Fibroblast of pulmonary artery (primary cell): ENCODE measurements at regions not wholly inside any gene's neighbourhood (a gene's known extent, or its start where the extent isn't known, plus 50 kb on each side); places are given as distances from the start of the nearest gene placed in this dataset.

ENCODE experiments used
- DNase-seq: peaks from one replicate; pipeline ENCODE4 v3.0.0-alpha.2; 2010; ENCODE audit warnings: low read depth
- H3K4me3 ChIP-seq: replicated peaks from 2 replicates; pipeline ENCODE4 v1.5.1; 2011; ENCODE audit warnings: low read depth, mild to moderate bottlenecking, control low read depth, low read length, moderate library complexity
- TF ChIP-seq, protein P1 (sequence below): IDR thresholded peaks from 2 replicates; pipeline ENCODE4 v1.5.1; 2011; ENCODE audit warnings: mild to moderate bottlenecking, control low read depth, low read length, inconsistent platforms; ENCODE audit errors: missing control alignments

DNA sequence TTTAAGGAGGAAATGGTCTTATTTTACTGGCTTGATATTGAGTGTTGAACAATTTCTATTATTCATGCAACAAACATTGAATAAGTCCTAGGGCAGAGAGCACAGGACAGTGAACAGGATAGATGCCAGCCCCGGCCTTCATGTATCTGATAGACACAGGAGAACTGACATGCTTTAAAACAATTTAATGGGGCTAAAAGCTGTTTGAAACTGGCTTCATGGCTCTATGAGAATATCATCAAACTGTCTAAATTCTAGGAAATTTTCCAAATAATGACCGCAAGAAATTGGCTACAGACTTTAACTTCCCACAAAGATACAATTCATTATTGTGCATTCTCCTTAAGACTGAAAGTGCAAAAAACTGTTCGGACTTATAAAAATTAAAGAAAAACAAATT, 69.0 kb downstream of the ID4 start:
- TF ChIP-seq, protein P1, sequence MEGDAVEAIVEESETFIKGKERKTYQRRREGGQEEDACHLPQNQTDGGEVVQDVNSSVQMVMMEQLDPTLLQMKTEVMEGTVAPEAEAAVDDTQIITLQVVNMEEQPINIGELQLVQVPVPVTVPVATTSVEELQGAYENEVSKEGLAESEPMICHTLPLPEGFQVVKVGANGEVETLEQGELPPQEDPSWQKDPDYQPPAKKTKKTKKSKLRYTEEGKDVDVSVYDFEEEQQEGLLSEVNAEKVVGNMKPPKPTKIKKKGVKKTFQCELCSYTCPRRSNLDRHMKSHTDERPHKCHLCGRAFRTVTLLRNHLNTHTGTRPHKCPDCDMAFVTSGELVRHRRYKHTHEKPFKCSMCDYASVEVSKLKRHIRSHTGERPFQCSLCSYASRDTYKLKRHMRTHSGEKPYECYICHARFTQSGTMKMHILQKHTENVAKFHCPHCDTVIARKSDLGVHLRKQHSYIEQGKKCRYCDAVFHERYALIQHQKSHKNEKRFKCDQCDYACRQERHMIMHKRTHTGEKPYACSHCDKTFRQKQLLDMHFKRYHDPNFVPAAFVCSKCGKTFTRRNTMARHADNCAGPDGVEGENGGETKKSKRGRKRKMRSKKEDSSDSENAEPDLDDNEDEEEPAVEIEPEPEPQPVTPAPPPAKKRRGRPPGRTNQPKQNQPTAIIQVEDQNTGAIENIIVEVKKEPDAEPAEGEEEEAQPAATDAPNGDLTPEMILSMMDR = no peak
- H3K4me3 ChIP-seq = no peak overlapping the region
- DNase-seq = peak; percentile 6

DNA sequence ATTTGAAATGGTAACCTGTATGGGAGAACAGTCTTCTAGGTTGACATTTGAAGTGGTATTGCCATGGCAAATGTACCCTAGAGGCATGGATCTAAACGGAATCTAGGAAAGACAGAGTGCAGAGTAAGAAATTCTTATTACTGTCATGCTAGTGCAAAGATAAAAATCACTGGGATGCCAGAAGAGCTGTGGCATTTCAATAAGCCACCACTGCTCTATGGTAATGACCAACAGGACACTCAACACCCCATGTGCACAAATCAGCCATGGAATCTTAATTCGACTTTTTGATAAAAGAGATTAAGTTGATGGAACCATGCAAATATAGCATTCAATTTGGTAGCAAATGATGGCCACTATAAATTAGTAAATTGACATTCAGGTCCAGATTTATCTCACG, 74.1 kb downstream of the ID4 start:
- H3K4me3 ChIP-seq = no peak overlapping the region

DNA sequence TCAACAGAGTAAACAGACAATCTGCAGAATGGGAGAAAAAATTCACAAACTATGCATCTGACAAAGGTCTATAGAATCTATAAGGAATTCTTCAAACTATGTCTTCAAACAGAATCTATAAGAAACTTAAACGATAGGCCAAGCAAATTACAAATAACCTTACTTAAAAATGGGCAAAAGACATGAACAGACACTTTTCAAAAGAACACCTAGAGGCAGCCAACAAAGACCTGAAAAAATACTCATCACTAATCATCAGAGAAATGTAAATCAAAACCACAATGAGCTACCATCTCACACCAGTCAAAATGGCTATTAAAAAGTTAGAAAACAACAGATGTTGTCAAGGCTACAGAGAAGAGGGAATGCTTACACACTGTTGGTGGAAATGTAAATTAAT, 81.3 kb downstream of the ID4 start:
- H3K4me3 ChIP-seq = no peak overlapping the region
- no peak for DNase-seq
- TF ChIP-seq, protein P1 = no peak

More for the DNA sequence above, 74.1 kb downstream of the ID4 start:
- TF ChIP-seq, protein P1 = no peak
- no peak for DNase-seq

DNA sequence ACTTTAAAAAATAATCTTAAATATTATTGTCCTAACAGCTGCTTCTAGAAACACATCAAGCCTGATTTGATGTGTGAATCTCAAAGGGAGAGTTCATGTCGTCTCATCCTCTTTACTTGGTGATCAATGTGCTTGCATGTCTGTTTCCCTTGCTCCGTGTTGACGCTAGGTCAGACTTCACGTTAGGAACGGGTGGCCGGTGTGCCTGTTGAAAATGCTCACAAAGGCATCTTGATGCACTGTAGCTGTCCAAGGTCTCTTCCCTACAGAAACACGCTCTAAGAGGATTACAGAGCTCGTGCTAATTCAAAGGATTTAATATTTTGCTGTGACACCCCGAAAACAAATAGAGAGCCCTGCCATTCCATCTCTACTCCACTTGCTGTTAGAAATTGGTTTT, 84.6 kb downstream of the ID4 start:
- no peak for DNase-seq
- no peak overlapping the region for H3K4me3 ChIP-seq
- TF ChIP-seq, protein P1 = no peak

DNA sequence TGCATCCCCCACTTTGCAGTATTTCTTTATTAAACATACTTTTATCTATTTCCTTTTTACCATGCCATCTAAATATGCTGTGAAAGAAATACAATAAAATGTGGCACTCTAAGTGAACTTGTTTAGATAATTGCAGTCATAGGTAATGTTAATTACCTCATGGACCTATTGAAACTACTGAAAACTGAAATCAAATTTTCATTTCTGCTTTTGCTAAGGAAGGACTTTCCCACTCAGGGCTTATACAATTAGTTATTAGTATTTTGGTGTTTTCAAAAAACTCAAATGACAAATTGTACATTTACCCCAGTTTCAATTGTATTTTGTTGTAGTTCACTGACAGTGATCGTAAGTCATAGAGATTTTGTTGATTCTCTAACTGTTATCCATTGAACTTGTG, 88.4 kb downstream of the ID4 start:
- no peak for DNase-seq
- TF ChIP-seq, protein P1 = no peak
- H3K4me3 ChIP-seq = no peak overlapping the region

DNA sequence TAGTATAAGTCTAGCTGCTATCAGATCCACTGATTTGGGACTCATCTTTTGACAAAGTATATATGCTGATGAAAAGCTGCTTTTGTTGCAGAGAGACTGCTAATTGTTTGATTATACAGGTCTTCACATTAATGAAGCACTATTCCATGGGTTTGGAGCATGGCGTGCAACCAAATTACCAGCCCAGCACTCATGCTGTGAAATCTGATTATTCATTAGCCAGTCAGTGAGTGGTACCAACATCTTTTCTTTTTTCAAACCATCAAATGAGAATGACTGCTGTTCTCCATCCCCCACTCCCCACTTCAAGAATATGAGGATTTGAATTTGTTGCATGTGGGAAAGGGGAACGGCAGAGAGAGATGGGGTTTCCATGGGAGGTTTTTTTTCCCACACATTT, 91.3 kb downstream of the ID4 start:
- TF ChIP-seq, protein P1 = no peak
- H3K4me3 ChIP-seq = no peak overlapping the region
- no peak for DNase-seq

DNA sequence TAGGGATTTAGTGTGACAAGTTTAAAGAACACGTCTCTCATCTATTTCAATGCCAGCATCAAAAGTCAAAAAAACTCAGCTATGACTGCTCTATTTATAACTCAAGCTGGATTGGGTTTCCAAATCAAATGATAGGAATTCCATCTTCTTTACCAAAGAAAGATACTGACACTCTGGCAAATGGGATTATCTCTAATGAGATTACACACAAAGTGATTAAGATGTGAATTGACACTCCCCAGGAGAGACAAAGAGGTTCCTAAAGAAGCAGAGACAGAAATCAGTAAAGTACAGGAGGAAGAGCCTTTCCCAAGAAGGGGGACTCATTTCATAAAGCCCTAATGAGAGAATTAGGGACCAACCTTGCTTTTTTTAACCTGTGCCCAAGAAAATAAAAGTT, 92.1 kb downstream of the ID4 start:
- no peak for DNase-seq
- TF ChIP-seq, protein P1 = no peak

More for the DNA sequence above, 92.1 kb downstream of the ID4 start:
- no peak overlapping the region for H3K4me3 ChIP-seq
